Lung (tissue), 11 donors: ENCODE measurements at regions not wholly inside any gene's neighbourhood (a gene's known extent, or its start where the extent isn't known, plus 50 kb on each side); places are given as distances from the start of the nearest gene placed in this dataset.

Experiments used
- ATAC-seq: fragments of 200-7000 bp; cut with Tn5 transposase; one replicate; pipeline ENCODE4 v1.9.1; 2020; ENCODE audit warnings: moderate number of reproducible peaks; ENCODE audit not compliant: insufficient read depth, low FRiP score
- DNase-seq, 3 donors: peaks; one replicate each; pipeline ENCODE4 v3.0.0-alpha.2; 2013 to 2017
- H3K27ac ChIP-seq, 2 donors: one replicate each; pipeline ENCODE4 v1.5.1; 2013; ENCODE audit warnings: mild to moderate bottlenecking in 2 of 2, moderate library complexity in 2 of 2, control low read depth in 1 of 2, inconsistent platforms in 1 of 2, low read depth in 1 of 2, low read length in 1 of 2
- H3K27me3 ChIP-seq, 3 donors: one replicate each; pipeline ENCODE4 v1.5.1; 2013; ENCODE audit warnings: low read length in 2 of 3; ENCODE audit not compliant: control insufficient read depth in 3 of 3, insufficient read depth in 3 of 3
- H3K36me3 ChIP-seq, 4 donors: one replicate each; pipeline ENCODE4 v1.5.1; 2013; ENCODE audit warnings: low read length in 4 of 4, mild to moderate bottlenecking in 1 of 4, moderate library complexity in 1 of 4; ENCODE audit not compliant: control insufficient read depth in 4 of 4, insufficient read depth in 4 of 4
- H3K4me1 ChIP-seq, 5 donors: one replicate each; pipeline ENCODE4 v1.5.1; 2013; ENCODE audit warnings: low read length in 5 of 5, mild to moderate bottlenecking in 2 of 5, moderate library complexity in 1 of 5; ENCODE audit not compliant: control insufficient read depth in 5 of 5, insufficient read depth in 5 of 5
- H3K4me3 ChIP-seq: one replicate; pipeline ENCODE4 v1.5.1; 2013; ENCODE audit warnings: mild to moderate bottlenecking, control low read depth, moderate library complexity
- H3K9ac ChIP-seq, 2 donors: one replicate each; pipeline ENCODE4 v1.5.1; 2013; ENCODE audit warnings: low read length in 2 of 2, control low read depth in 1 of 2; ENCODE audit not compliant: insufficient read depth in 1 of 2
- H3K9me3 ChIP-seq, 4 donors: one replicate each; pipeline ENCODE4 v1.5.1; 2013; ENCODE audit warnings: low read length in 3 of 4, mild to moderate bottlenecking in 1 of 4, moderate library complexity in 1 of 4; ENCODE audit not compliant: control insufficient read depth in 4 of 4, insufficient read depth in 3 of 4
- WGBS, 2 donors: extraction: QIAGEN DNeasy Blood & Tissue Kit; methylation state at CpG; one replicate each; pipeline ENCODE4 v1.1.7; 2013; 5-methylcytosine and 5-hydroxymethylcytosine counted together
- TF ChIP-seq, protein P1 (sequence below): IDR thresholded peaks from 2 replicates; pipeline ENCODE4 v1.5.1; 2012; ENCODE audit warnings: mild to moderate bottlenecking; ENCODE audit errors: control extremely low read depth, extremely low read depth
- donor health status: control.
- donor health status: control.
- donor health status: Bipolar disorder and iron deficiency.
- donor health status: healthy.
- donor health status: DM: yes; HTN: yes; CAD: no.

- WGBS, 2 donors: 59 to 65% methylated on average over 2 of the region's 2 CpGs
- Histone ChIP-seq H3K4me1 (peaks cover 0 to 5% (median 0%) of the 10 kb centered on the region in 5 donors), H3K9me3 (no peaks in the 10 kb centered on the region), H3K9ac (no peak overlapping the region), H3K36me3 (no peaks in the 10 kb centered on the region), H3K27me3 (no peaks in the 10 kb centered on the region), H3K4me3 (no peak overlapping the region), H3K27ac (no peak overlapping the region)
- DNase-seq (no peak), ATAC-seq (no peak)
- TF ChIP-seq, protein P1, sequence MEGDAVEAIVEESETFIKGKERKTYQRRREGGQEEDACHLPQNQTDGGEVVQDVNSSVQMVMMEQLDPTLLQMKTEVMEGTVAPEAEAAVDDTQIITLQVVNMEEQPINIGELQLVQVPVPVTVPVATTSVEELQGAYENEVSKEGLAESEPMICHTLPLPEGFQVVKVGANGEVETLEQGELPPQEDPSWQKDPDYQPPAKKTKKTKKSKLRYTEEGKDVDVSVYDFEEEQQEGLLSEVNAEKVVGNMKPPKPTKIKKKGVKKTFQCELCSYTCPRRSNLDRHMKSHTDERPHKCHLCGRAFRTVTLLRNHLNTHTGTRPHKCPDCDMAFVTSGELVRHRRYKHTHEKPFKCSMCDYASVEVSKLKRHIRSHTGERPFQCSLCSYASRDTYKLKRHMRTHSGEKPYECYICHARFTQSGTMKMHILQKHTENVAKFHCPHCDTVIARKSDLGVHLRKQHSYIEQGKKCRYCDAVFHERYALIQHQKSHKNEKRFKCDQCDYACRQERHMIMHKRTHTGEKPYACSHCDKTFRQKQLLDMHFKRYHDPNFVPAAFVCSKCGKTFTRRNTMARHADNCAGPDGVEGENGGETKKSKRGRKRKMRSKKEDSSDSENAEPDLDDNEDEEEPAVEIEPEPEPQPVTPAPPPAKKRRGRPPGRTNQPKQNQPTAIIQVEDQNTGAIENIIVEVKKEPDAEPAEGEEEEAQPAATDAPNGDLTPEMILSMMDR: no peak
Observed at GRCh38 chr2:67032076-67032475, 365.1 kb upstream of the ETAA1 start.

DNA sequence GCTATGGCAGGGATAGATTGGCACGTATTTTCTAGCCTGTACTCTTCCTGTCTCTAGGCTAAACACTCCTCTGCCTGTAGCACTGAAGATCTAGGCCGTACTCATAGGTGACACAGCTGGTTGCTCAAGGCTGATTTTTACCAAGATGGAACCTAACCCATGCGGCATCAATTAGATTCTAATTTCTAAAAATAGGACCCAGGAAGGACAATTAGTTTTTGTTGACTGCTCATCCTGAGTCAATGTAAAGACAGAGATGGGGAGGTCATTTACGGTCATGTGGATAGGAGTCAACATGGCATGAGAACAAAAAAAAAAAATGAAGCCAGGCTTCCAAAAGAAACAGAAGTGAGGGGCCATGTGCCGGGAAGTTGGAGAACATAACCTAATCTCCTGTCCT, 360.7 kb upstream of the ETAA1 start:
- Histone ChIP-seq H3K27me3 (no peaks in the 10 kb centered on the region), H3K9ac (no peak overlapping the region), H3K4me1 (peaks cover 0 to 14% (median 0%) of the 10 kb centered on the region in 5 donors), H3K4me3 (no peak overlapping the region), H3K9me3 (no peaks in the 10 kb centered on the region), H3K27ac (no peak overlapping the region), H3K36me3 (no peaks in the 10 kb centered on the region)
- DNase-seq (no peak), ATAC-seq (no peak)
- 86 to 91% methylated on average over 5 of the region's 5 CpGs for WGBS, 2 donors
- TF ChIP-seq, protein P1: no peak

DNA sequence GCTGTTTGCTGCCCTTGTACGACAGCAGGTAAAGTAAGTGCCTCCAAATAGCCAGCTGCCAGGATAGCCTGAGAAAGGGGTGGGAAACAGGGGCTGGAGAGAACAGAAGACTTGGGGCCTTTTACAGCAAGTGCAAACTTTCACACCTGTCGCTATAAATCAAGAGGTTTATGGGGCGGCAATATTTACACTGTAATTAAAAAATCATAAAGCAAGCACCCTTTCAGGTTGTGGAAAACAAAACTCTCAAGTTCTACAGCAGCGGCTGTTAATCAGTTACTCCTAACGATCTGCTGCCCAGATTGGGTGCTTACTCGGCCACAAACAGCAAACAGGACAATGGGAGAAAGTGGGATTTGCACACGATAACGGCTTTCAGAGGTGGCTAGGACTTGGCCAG, 359.5 kb upstream of the ETAA1 start:
- DNase-seq (peak; percentile 15 to 47 (median 36)), ATAC-seq (no peak)
- 59 to 81% methylated on average over 8 of the region's 8 CpGs for WGBS, 2 donors
- H3K27ac ChIP-seq: no peak overlapping the region
- no peaks in the 10 kb centered on the region for H3K36me3 ChIP-seq
- H3K4me3 ChIP-seq: no peak overlapping the region
- no peak overlapping the region for H3K9ac ChIP-seq
- TF ChIP-seq, protein P1: no peak
- peaks cover 0 to 18% (median 0%) of the 10 kb centered on the region in 5 donors for H3K4me1 ChIP-seq
- no peaks in the 10 kb centered on the region for H3K27me3 ChIP-seq
- no peaks in the 10 kb centered on the region for H3K9me3 ChIP-seq

DNA sequence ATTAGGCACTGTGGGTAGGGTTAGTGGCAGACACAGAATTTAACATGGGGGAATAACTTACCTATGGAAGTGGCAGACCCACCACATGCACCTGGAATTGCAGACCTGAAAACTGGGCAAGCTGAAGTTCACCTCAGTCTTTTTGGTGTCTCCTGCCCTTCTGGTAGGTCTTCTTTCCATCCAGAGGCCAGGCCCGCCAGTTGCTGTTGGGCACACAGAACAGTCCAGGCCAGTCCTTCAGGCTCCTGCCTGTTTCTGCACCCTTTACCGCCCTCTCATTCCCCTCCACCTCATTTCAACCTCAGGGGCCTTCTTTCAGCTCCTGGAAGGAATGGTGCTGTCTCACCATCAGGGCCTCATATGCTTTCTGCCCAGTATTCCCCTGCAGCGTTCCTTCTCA, 358.9 kb upstream of the ETAA1 start:
- peaks cover 0 to 18% (median 0%) of the 10 kb centered on the region in 5 donors for H3K4me1 ChIP-seq
- TF ChIP-seq, protein P1: no peak
- WGBS, 2 donors: 96% methylated on average over 3 of the region's 3 CpGs
- no peak overlapping the region for H3K4me3 ChIP-seq
- no peaks in the 10 kb centered on the region for H3K27me3 ChIP-seq
- H3K27ac ChIP-seq: no peak overlapping the region
- DNase-seq (no peak), ATAC-seq (no peak)
- H3K9ac ChIP-seq: no peak overlapping the region
- H3K9me3 ChIP-seq: no peaks in the 10 kb centered on the region
- H3K36me3 ChIP-seq: no peaks in the 10 kb centered on the region
